ENCODE measurements at regions not wholly inside any gene's neighbourhood (a gene's known extent, or its start where the extent isn't known, plus 50 kb on each side); places are given as distances from the start of the nearest gene placed in this dataset.

- TF ChIP-seq CTCF (IDR thresholded peaks at IDR 0.05; ENCODE audit: poor library complexity) = no peak
- TF ChIP-seq EZH2phosphoT487 (IDR thresholded peaks at IDR 0.05; ENCODE audit: low read depth, severe bottlenecking, unreplicated experiment) = no peak
- WGBS (ENCODE audit: low lambda C conversion rate, missing lambda C conversion rate) = 82% methylated on average over 1 of the region's 1 CpG
- H3K27ac ChIP-seq = no peak overlapping the region
- no peaks in the 10 kb centered on the region for H3K79me2 ChIP-seq
- no peak overlapping the region for H2AFZ ChIP-seq
- H3K4me3 ChIP-seq = no peak overlapping the region
- H3K27me3 ChIP-seq = no peaks in the 10 kb centered on the region
- H3K36me3 ChIP-seq (replicated peaks; ENCODE audit: insufficient read depth, low read depth) = no peaks in the 10 kb centered on the region
- no peaks in the 10 kb centered on the region for H3K9me3 ChIP-seq (ENCODE audit: low read depth)
- DNase-seq (ENCODE audit: low spot score) = no peak
- H3K4me1 ChIP-seq (ENCODE audit: insufficient read depth) = no peaks in the 10 kb centered on the region
- H3K4me2 ChIP-seq = no peak overlapping the region
- H3K9me2 ChIP-seq (replicated peaks; ENCODE audit: insufficient read depth) = no peaks in the 10 kb centered on the region
- H4K20me1 ChIP-seq (ENCODE audit: insufficient read depth, poor library complexity, severe bottlenecking) = no peaks in the 10 kb centered on the region
Observed at GRCh38 chr3:164375995-164376394, 702.3 kb downstream of the SI start.

DNA sequence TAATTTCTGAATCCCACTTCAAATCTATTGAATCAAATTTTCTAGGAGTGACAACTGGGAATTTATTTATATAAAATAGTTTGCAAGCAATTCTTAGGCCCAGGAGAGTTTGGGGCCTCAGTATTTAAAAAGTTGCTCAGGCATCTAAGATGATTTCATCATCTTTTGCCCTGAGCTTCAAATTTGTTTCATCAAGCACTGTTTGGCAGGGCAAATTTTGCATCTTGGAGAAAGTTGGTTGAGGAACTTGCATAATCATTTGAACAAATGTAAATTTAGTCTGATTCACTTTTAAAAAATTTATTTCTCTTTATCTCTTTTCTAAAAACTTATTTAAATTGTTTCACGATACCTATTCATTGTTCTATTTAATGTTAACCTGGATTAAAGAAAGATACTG lies 702.8 kb downstream of the SI start:
- no peaks in the 10 kb centered on the region for H3K27me3 ChIP-seq
- WGBS (ENCODE audit: low lambda C conversion rate, missing lambda C conversion rate) = 97% methylated on average over 1 of the region's 1 CpG

DNA sequence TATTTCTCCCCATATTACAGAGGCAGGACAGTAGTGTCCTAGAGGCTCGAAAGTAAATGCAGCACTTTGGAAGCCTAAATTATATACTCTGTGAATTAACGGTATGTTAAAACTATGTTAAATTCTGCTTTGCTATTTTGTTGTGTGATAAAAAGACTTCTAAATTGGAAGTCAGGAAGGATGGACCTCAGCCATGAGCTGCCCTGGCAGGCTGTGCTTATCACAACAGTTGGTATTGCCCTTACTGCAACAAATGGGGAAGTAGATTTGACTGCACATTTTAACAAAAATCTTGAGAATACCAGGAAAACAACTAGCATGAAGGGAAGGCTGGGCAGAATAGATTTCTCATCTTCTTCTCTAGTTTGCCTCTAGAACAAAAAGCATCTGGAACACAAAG lies 706.6 kb downstream of the SI start:
- H3K4me1 ChIP-seq (ENCODE audit: insufficient read depth) = no peaks in the 10 kb centered on the region
- WGBS (ENCODE audit: low lambda C conversion rate, missing lambda C conversion rate) = 98% methylated on average over 2 of the region's 2 CpGs
- no peaks in the 10 kb centered on the region for H4K20me1 ChIP-seq (ENCODE audit: insufficient read depth, poor library complexity, severe bottlenecking)
- no peak overlapping the region for H3K4me3 ChIP-seq
- no peaks in the 10 kb centered on the region for H3K27me3 ChIP-seq
- no peak overlapping the region for H2AFZ ChIP-seq
- no peak overlapping the region for H3K4me2 ChIP-seq
- no peaks in the 10 kb centered on the region for H3K36me3 ChIP-seq (replicated peaks; ENCODE audit: insufficient read depth, low read depth)
- no peaks in the 10 kb centered on the region for H3K9me2 ChIP-seq (replicated peaks; ENCODE audit: insufficient read depth)
- no peaks in the 10 kb centered on the region for H3K79me2 ChIP-seq
- no peak overlapping the region for H3K27ac ChIP-seq
- DNase-seq (ENCODE audit: low spot score) = no peak
- no peaks in the 10 kb centered on the region for H3K9me3 ChIP-seq (ENCODE audit: low read depth)
- no peak for TF ChIP-seq EZH2 (IDR thresholded peaks at IDR 0.05; ENCODE audit: borderline replicate concordance)
- no peak for TF ChIP-seq CTCF (IDR thresholded peaks at IDR 0.05; ENCODE audit: poor library complexity)
- TF ChIP-seq EZH2phosphoT487 (IDR thresholded peaks at IDR 0.05; ENCODE audit: low read depth, severe bottlenecking, unreplicated experiment) = no peak

More for the DNA sequence above, 702.8 kb downstream of the SI start:
- Histone ChIP-seq H3K27ac (no peak overlapping the region), H3K4me3 (no peak overlapping the region), H3K4me2 (no peak overlapping the region), H3K79me2 (no peaks in the 10 kb centered on the region), H2AFZ (no peak overlapping the region), H3K9me3 (ENCODE audit: low read depth) (no peaks in the 10 kb centered on the region), H4K20me1 (ENCODE audit: insufficient read depth, poor library complexity, severe bottlenecking) (no peaks in the 10 kb centered on the region), H3K36me3 (replicated peaks; ENCODE audit: insufficient read depth, low read depth) (no peaks in the 10 kb centered on the region), H3K9me2 (replicated peaks; ENCODE audit: insufficient read depth) (no peaks in the 10 kb centered on the region), H3K4me1 (ENCODE audit: insufficient read depth) (no peaks in the 10 kb centered on the region)
- DNase-seq (ENCODE audit: low spot score) = no peak
- TF ChIP-seq CTCF (IDR thresholded peaks at IDR 0.05; ENCODE audit: poor library complexity) (no peak), EZH2phosphoT487 (IDR thresholded peaks at IDR 0.05; ENCODE audit: low read depth, severe bottlenecking, unreplicated experiment) (no peak), EZH2 (IDR thresholded peaks at IDR 0.05; ENCODE audit: borderline replicate concordance) (no peak)

- H2AFZ ChIP-seq = no peak overlapping the region
- no peaks in the 10 kb centered on the region for H3K9me3 ChIP-seq (ENCODE audit: low read depth)
- no peaks in the 10 kb centered on the region for H3K36me3 ChIP-seq (replicated peaks; ENCODE audit: insufficient read depth, low read depth)
- H3K27me3 ChIP-seq = no peaks in the 10 kb centered on the region
- no peak for DNase-seq (ENCODE audit: low spot score)
- TF ChIP-seq CTCF (IDR thresholded peaks at IDR 0.05; ENCODE audit: poor library complexity) (no peak), EZH2 (IDR thresholded peaks at IDR 0.05; ENCODE audit: borderline replicate concordance) (no peak), EZH2phosphoT487 (IDR thresholded peaks at IDR 0.05; ENCODE audit: low read depth, severe bottlenecking, unreplicated experiment) (no peak)
- no peaks in the 10 kb centered on the region for H3K9me2 ChIP-seq (replicated peaks; ENCODE audit: insufficient read depth)
- no peaks in the 10 kb centered on the region for H3K79me2 ChIP-seq
- 89% methylated on average over 5 of the region's 5 CpGs for WGBS (ENCODE audit: low lambda C conversion rate, missing lambda C conversion rate)
- no peaks in the 10 kb centered on the region for H3K4me1 ChIP-seq (ENCODE audit: insufficient read depth)
- H3K4me2 ChIP-seq = no peak overlapping the region
- no peaks in the 10 kb centered on the region for H4K20me1 ChIP-seq (ENCODE audit: insufficient read depth, poor library complexity, severe bottlenecking)
- H3K27ac ChIP-seq = no peak overlapping the region
- H3K4me3 ChIP-seq = no peak overlapping the region
Observed at GRCh38 chr3:164370970-164371369, 707.3 kb downstream of the SI start.

All from hepatocyte (in vitro differentiated cells).